ENCODE measurements at regions not wholly inside any gene's neighbourhood (a gene's known extent, or its start where the extent isn't known, plus 50 kb on each side); places are given as distances from the start of the nearest gene placed in this dataset.
A peak's percentile ranks its signal among the peaks of the same experiment; 100 is the strongest.

DNA sequence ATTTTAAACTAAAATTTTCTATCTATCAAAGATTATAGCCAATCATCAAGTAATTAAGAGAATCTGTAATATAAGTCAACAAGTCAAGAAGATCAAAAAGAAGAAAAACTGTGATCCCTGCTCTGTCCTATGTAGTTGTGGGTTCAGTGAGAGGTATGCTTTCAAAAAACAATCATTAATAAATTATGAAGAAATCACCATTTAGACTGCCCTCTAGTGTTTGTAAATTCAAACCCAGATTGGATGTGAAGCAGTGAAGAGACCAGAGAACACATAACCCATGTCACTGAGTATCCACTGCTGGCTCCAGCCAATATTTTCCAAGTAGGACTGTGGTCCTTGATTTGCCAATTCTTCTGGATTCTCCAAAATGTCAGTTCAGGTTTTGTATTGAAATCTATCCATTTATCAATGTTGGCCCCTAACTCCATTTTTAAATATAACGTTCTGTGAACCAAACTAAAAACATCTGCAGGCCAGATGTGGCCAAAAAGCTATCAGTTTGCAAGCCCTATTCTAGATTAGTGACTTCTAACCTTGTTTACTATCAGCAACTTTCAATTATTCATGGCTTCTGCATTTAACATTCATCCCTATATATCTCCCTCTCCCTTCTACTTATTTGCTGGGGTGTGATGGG lies 467.5 kb upstream of the CXADR start:
- H3K27me3 ChIP-seq (ENCODE audit: insufficient read depth, low read depth, severe bottlenecking) = peaks cover 2% of the 10 kb centered on the region
- no peak overlapping the region for H3K4me3 ChIP-seq (ENCODE audit: low read depth, low read length)
- H3K36me3 ChIP-seq = no peaks in the 10 kb centered on the region
- TF ChIP-seq, protein P1, sequence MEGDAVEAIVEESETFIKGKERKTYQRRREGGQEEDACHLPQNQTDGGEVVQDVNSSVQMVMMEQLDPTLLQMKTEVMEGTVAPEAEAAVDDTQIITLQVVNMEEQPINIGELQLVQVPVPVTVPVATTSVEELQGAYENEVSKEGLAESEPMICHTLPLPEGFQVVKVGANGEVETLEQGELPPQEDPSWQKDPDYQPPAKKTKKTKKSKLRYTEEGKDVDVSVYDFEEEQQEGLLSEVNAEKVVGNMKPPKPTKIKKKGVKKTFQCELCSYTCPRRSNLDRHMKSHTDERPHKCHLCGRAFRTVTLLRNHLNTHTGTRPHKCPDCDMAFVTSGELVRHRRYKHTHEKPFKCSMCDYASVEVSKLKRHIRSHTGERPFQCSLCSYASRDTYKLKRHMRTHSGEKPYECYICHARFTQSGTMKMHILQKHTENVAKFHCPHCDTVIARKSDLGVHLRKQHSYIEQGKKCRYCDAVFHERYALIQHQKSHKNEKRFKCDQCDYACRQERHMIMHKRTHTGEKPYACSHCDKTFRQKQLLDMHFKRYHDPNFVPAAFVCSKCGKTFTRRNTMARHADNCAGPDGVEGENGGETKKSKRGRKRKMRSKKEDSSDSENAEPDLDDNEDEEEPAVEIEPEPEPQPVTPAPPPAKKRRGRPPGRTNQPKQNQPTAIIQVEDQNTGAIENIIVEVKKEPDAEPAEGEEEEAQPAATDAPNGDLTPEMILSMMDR (IDR thresholded peaks at IDR 0.05; ENCODE audit: low read depth, low read length) = peak; percentile 23; the same call in 1 of the 2 replicates
- no peaks in the 10 kb centered on the region for H3K9me3 ChIP-seq (ENCODE audit: severe bottlenecking)
- no peak overlapping the region for H3K27ac ChIP-seq
- no peak for DNase-seq

DNA sequence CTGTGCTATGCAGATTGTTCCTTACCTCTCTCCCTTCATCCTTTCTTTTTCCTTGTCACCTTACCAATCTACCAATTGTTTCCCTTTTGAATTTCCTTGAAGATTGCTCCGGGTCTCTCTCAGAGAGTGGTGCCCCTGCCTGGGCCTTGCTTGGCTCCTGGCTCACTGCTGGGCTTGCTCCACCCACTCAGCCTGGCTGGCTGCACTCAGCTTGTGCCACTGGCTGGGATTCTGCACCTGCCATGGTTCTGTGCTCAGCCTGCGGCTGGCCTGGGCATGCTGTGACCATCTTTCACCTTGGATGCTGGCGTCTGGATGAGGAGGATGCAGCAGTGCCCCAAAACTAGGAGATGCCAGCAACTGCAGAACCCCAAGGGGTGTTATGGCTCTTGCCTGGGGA lies 463.9 kb upstream of the CXADR start:
- TF ChIP-seq, protein P1 (IDR thresholded peaks at IDR 0.05; ENCODE audit: low read depth, low read length) = no peak
- H3K4me3 ChIP-seq (ENCODE audit: low read depth, low read length) = no peak overlapping the region
- H3K27me3 ChIP-seq (ENCODE audit: insufficient read depth, low read depth, severe bottlenecking) = peaks cover 11% of the 10 kb centered on the region
- DNase-seq = no peak
- H3K36me3 ChIP-seq = no peaks in the 10 kb centered on the region
- no peak overlapping the region for H3K27ac ChIP-seq
- H3K9me3 ChIP-seq (ENCODE audit: severe bottlenecking) = no peaks in the 10 kb centered on the region

DNA sequence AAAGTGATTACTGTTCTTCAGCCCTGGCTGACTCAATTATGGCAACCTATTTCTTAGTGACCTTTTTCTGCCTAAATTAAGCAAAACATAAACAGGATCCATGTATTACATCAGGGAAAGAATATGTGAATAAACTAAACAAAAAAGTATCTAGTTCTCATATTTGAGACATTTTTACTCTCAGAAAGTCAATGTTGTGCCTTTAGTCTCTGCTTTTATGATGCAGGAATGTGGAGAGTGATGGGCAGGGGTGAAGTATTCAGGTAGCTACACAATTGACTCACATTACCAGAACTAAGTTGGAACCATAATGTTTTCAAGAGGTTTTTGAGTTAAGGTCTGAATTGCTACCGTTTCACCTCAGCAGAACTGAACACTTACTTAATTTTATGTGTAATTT lies 462.7 kb upstream of the CXADR start:
- H3K4me3 ChIP-seq (ENCODE audit: low read depth, low read length) = no peak overlapping the region
- H3K9me3 ChIP-seq (ENCODE audit: severe bottlenecking) = no peaks in the 10 kb centered on the region
- H3K27me3 ChIP-seq (ENCODE audit: insufficient read depth, low read depth, severe bottlenecking) = peaks cover 14% of the 10 kb centered on the region
- DNase-seq = no peak
- H3K27ac ChIP-seq = no peak overlapping the region
- TF ChIP-seq, protein P1 (IDR thresholded peaks at IDR 0.05; ENCODE audit: low read depth, low read length) = no peak
- no peaks in the 10 kb centered on the region for H3K36me3 ChIP-seq

DNA sequence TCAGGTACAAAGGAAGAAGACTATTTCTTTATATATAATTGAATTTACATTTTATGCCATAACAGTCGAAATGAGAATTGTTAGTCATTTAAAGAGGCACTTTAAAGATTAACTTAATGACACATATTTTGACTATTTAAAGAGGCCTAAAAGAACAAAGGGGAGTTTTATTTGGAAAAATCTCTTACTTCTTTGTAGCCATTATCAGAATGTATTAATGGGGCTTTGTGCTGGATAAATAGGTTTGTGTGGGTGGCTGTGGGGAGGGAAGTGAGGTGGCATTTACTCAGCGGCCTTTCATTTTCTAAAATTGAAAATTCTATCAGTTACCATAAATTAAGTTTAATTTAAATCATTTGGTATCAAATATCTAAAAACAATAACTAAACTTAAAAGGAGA lies 462.2 kb upstream of the CXADR start:
- peaks cover 14% of the 10 kb centered on the region for H3K27me3 ChIP-seq (ENCODE audit: insufficient read depth, low read depth, severe bottlenecking)
- no peak for DNase-seq
- no peaks in the 10 kb centered on the region for H3K36me3 ChIP-seq
- H3K27ac ChIP-seq = no peak overlapping the region
- no peak overlapping the region for H3K4me3 ChIP-seq (ENCODE audit: low read depth, low read length)
- TF ChIP-seq, protein P1 (IDR thresholded peaks at IDR 0.05; ENCODE audit: low read depth, low read length) = no peak
- H3K9me3 ChIP-seq (ENCODE audit: severe bottlenecking) = no peaks in the 10 kb centered on the region

DNA sequence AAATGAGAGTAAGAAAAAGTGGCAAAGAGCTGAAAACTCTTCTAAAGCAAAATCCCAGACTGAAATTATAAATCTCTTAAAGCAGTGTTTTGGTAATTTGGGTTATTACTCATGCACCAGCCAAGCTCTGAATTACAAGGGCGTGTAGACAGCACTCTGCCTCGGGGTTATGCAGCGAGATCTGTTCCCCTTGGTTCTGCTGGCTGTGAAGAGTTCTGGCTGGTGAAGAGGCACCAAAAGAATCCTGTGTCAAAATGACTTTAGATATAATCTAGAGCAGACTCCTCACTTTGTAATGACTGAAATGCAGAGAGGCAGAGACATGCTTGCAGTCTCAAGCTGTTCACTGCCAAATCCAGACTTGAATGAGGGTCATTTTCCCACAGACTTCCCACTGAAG lies 461.8 kb upstream of the CXADR start:
- no peak for DNase-seq
- no peak overlapping the region for H3K27ac ChIP-seq

More for the DNA sequence above, 461.8 kb upstream of the CXADR start:
- Histone ChIP-seq H3K36me3 (no peaks in the 10 kb centered on the region), H3K27me3 (ENCODE audit: insufficient read depth, low read depth, severe bottlenecking) (peaks cover 18% of the 10 kb centered on the region), H3K9me3 (ENCODE audit: severe bottlenecking) (no peaks in the 10 kb centered on the region), H3K4me3 (ENCODE audit: low read depth, low read length) (no peak overlapping the region)
- TF ChIP-seq, protein P1 (IDR thresholded peaks at IDR 0.05; ENCODE audit: low read depth, low read length) = no peak
